GM12878 (cell line): ENCODE measurements at regions not wholly inside any gene's neighbourhood (a gene's known extent, or its start where the extent isn't known, plus 50 kb on each side); places are given as distances from the start of the nearest gene placed in this dataset.

Experiments
- ATAC-seq: fragments of 200-7000 bp; cut with Tn5 transposase; 3 replicates; pipeline ENCODE4 v1.9.1; 2020; ENCODE audit warnings: mild to moderate bottlenecking, moderate library complexity
- BruUV-seq: library from RNA; stranded (reverse); fragments of 400-500 nt; replicated peaks from 2 replicates; lab custom pipeline; 2021; lab: Mats Ljungman, UMichigan
- CTCF ChIA-PET: fragments of 300-600 bp; sonication (Branson Sonifier 250); formaldehyde crosslinking; extraction: SDS; loops from one replicate; lab custom pipeline; 2021; ENCODE audit warnings: inconsistent platforms; lab: Yijun Ruan, JAX
- POLR2A ChIA-PET: fragments of 350-600 bp; formaldehyde crosslinking; extraction: SDS; loops from one replicate; lab custom pipeline; 2021; ENCODE audit warnings: inconsistent platforms; lab: Charles Lee
- RAD21 ChIA-PET: fragments of 300-600 bp; sonication (Branson Sonifier 250); formaldehyde crosslinking; loops from one replicate; lab custom pipeline; 2023; ENCODE audit warnings: antibody characterized with exemption; ENCODE audit not compliant: unreplicated experiment; lab: Charles Lee
- SMC1A ChIA-PET: fragments of 300-600 bp; sonication (Branson Sonifier 250); formaldehyde crosslinking; loops from one replicate; lab custom pipeline; 2023; ENCODE audit not compliant: unreplicated experiment, uncharacterized antibody; lab: Charles Lee
- DNase-seq: peaks from one replicate; pipeline ENCODE4 v3.0.0-alpha.2; 2011; ENCODE audit warnings: low read depth, low spot score
- FAIRE-seq: peaks from 3 replicates; lab custom pipeline; 2011; peaks lifted over from hg19 to GRCh38; lab: Jason Lieb, UNC
- H2AFZ ChIP-seq: 2 replicates; pipeline ENCODE4 v1.6.0; 2011; ENCODE audit warnings: low read depth, low read length, control low read depth; ENCODE audit not compliant: control insufficient read depth
- H3K27ac ChIP-seq: 2 replicates; pipeline ENCODE4 v1.5.1; 2011; ENCODE audit warnings: control low read depth; ENCODE audit not compliant: control insufficient read depth, insufficient read depth
- H3K27me3 ChIP-seq, 2 experiments: replicated peaks in 1 of 2; 2 replicates each; pipeline versions ENCODE4 v1.6.0 to v1.6.1; 2011; ENCODE audit warnings: low read length in 1 of 2; ENCODE audit not compliant: control insufficient read depth in 2 of 2, insufficient read depth in 2 of 2
- H3K36me3 ChIP-seq, 2 experiments: 2 replicates each; pipeline ENCODE4 v1.5.1; 2011; ENCODE audit warnings: low read length in 1 of 2; ENCODE audit not compliant: control insufficient read depth in 2 of 2, insufficient read depth in 2 of 2
- H3K4me1 ChIP-seq: 2 replicates; pipeline ENCODE4 v1.6.1; 2011; ENCODE audit warnings: mild to moderate bottlenecking, low read length, moderate library complexity, mixed read lengths; ENCODE audit not compliant: control insufficient read depth, insufficient read depth
- H3K4me2 ChIP-seq: 2 replicates; pipeline ENCODE4 v1.6.0; 2011; ENCODE audit warnings: control low read depth; ENCODE audit not compliant: control insufficient read depth, insufficient read depth
- H3K4me3 ChIP-seq: fragments of 200-600 bp; sonication (generic); 2 replicates; pipeline ENCODE4 v1.5.1; 2016
- H3K79me2 ChIP-seq: 2 replicates; pipeline ENCODE4 v1.6.0; 2011; ENCODE audit warnings: low read length; ENCODE audit not compliant: control insufficient read depth, insufficient read depth
- H3K9ac ChIP-seq: 2 replicates; pipeline ENCODE4 v1.8.0; 2011; ENCODE audit warnings: low read length, control low read depth, mixed read lengths; ENCODE audit not compliant: control insufficient read depth, insufficient read depth
- H3K9me3 ChIP-seq: replicated peaks from 3 replicates; pipeline ENCODE4 v1.5.1; 2011; ENCODE audit warnings: mild to moderate bottlenecking, low read length; ENCODE audit not compliant: control insufficient read depth, insufficient read depth
- H4K20me1 ChIP-seq: 2 replicates; pipeline ENCODE4 v1.6.0; 2011; ENCODE audit not compliant: control insufficient read depth, insufficient read depth
- ASH2L ChIP-seq: fragments of 300-600, 200-600 bp; sonication (generic); IDR thresholded peaks from 2 replicates; pipeline ENCODE4 v1.6.1; 2017; ENCODE audit warnings: low read depth, mild to moderate bottlenecking, borderline replicate concordance
- ATF2 ChIP-seq: IDR thresholded peaks from 2 replicates; pipeline ENCODE4 v1.6.1; 2012; ENCODE audit warnings: low read length, inconsistent platforms
- CBFB ChIP-seq: IDR thresholded peaks from 2 replicates; pipeline ENCODE4 v1.6.1; 2016; ENCODE audit warnings: antibody characterized with exemption, low read depth
- FOS ChIP-seq: IDR thresholded peaks from 3 replicates; pipeline ENCODE4 v1.6.1; 2011; ENCODE audit warnings: borderline replicate concordance; ENCODE audit not compliant: insufficient read length; ENCODE audit errors: extremely low read depth
- IKZF1 ChIP-seq: fragments of 450-650 bp; conservative IDR thresholded peaks from 2 replicates; pipeline ENCODE4 v1.6.1; 2017; ENCODE audit warnings: antibody characterized with exemption, mild to moderate bottlenecking
- IKZF2 ChIP-seq, 2 experiments: fragments of 450-650 bp; IDR thresholded peaks; 2 replicates each; pipeline ENCODE4 v1.6.1; 2017; ENCODE audit warnings: mild to moderate bottlenecking in 2 of 2, moderate library complexity in 2 of 2
- NFXL1 ChIP-seq: fragments of 450-650 bp; IDR thresholded peaks from 2 replicates; pipeline ENCODE4 v1.6.1; 2017; ENCODE audit warnings: antibody characterized with exemption, mild to moderate bottlenecking, borderline replicate concordance
- RELA ChIP-seq: fragments of 450-650 bp; IDR thresholded peaks from 2 replicates; pipeline ENCODE4 v1.8.0; 2014; ENCODE audit warnings: borderline replicate concordance; ENCODE audit not compliant: partially characterized antibody
- SPI1 ChIP-seq: IDR thresholded peaks from 2 replicates; pipeline ENCODE4 v1.6.1; 2011; ENCODE audit warnings: low read depth, mild to moderate bottlenecking, low read length, moderate library complexity, borderline replicate concordance; ENCODE audit not compliant: insufficient read depth
- SRF ChIP-seq, 2 experiments: IDR thresholded peaks; 2 replicates each; pipeline ENCODE4 v1.6.1; 2011; ENCODE audit warnings: low read depth in 2 of 2, low read length in 2 of 2, mild to moderate bottlenecking in 1 of 2, moderate library complexity in 1 of 2
- SUPT20H ChIP-seq: IDR thresholded peaks from 2 replicates; pipeline ENCODE4 v1.6.1; 2011; ENCODE audit warnings: low read depth, mild to moderate bottlenecking, low read length, moderate library complexity, borderline replicate concordance; ENCODE audit not compliant: control insufficient read depth
- TCF12 ChIP-seq: IDR thresholded peaks from 2 replicates; pipeline ENCODE4 v1.6.1; 2011; ENCODE audit warnings: low read depth, mild to moderate bottlenecking, low read length
- ZNF274 ChIP-seq: IDR thresholded peaks from one replicate; pipeline ENCODE4 v1.8.0; 2011; ENCODE audit not compliant: insufficient read length, insufficient read depth
- ZZZ3 ChIP-seq: IDR thresholded peaks from 2 replicates; pipeline ENCODE4 v1.6.1; 2011; ENCODE audit warnings: low read depth; ENCODE audit not compliant: control insufficient read depth, insufficient read length
- WGBS: methylation state at CpG from one replicate; pipeline ENCODE4 v1.1.6; 2016; ENCODE audit warnings: low lambda C conversion rate; ENCODE audit not compliant: insufficient replicate concordance, insufficient coverage; ENCODE audit errors: missing lambda C conversion rate; 5-methylcytosine and 5-hydroxymethylcytosine counted together
- in situ Hi-C: fragments of 300-500 bp; cut with MboI; formaldehyde crosslinking; loops from 9 replicates; pipeline ENCODE4 v1.14.3; 2018; ENCODE audit warnings: mixed read lengths
- intact Hi-C: fragments of 100-400 bp; cut with micrococcal nuclease; formaldehyde crosslinking; loops from one replicate; pipeline ENCODE4 v1.14.2; 2022; ENCODE audit not compliant: unreplicated experiment
- TF ChIP-seq, protein P1 (sequence below): fragments of 450-650 bp; formaldehyde crosslinking; IDR thresholded peaks from 2 replicates; pipeline ENCODE4 v1.4.0; 2022; ENCODE audit warnings: mild to moderate bottlenecking, moderate library complexity
- TF ChIP-seq, protein P2 (sequence below): fragments of 450-650 bp; IDR thresholded peaks from 2 replicates; pipeline ENCODE4 v1.6.1; 2017; ENCODE audit warnings: mild to moderate bottlenecking

DNA sequence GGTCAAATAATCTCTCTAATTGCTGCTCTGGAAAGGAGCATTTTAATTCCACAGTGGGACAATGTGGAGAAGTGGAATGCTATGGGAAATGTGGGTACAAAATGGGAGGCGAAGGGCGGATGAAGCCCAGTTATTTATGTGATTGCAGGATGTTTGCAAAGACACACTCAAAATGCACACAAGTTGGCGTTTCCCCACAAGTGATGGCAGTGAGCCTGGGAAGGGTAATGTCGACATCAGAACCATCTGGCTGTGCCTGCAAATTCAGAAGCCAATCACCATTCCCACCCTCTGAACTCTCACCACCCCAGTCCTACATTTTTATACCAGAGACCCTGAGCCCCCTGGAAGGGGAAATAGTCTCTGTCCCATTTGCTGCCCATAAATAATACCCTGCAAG, 201.1 kb downstream of the SOX9 start:
- WGBS: 70% methylated on average over 4 of the region's 4 CpGs
- POLR2A ChIA-PET: no interaction called here
- CTCF ChIA-PET: interaction anchor here (0.5 kb wide), 1 partner anchor 364 kb away, joined by 3 read pairs; no protein-coding TSS in a partner anchor
- H3K4me1 ChIP-seq: peaks cover 16% of the 10 kb centered on the region
- no peak overlapping the region for H3K4me2 ChIP-seq
- no peak overlapping the region for H2AFZ ChIP-seq
- ATAC-seq (no peak), DNase-seq (no peak), FAIRE-seq (no peak)
- H3K36me3 ChIP-seq: no peaks in the 10 kb centered on the region
- intact Hi-C loops (no loop called here), in situ Hi-C loops (no loop called here)
- no peak overlapping the region for H3K4me3 ChIP-seq
- no peak overlapping the region for H3K27ac ChIP-seq
- no peaks in the 10 kb centered on the region for H3K27me3 ChIP-seq
- no peaks in the 10 kb centered on the region for H4K20me1 ChIP-seq
- RAD21 ChIA-PET: no interaction called here
- H3K9me3 ChIP-seq: peaks cover 2% of the 10 kb centered on the region; the same call in 2 of the 3 replicates
- no peaks in the 10 kb centered on the region for H3K79me2 ChIP-seq
- SMC1A ChIA-PET: no interaction called here
- no peak overlapping the region for H3K9ac ChIP-seq
- no TSS peak for BruUV-seq
- TF ChIP-seq, protein P1, sequence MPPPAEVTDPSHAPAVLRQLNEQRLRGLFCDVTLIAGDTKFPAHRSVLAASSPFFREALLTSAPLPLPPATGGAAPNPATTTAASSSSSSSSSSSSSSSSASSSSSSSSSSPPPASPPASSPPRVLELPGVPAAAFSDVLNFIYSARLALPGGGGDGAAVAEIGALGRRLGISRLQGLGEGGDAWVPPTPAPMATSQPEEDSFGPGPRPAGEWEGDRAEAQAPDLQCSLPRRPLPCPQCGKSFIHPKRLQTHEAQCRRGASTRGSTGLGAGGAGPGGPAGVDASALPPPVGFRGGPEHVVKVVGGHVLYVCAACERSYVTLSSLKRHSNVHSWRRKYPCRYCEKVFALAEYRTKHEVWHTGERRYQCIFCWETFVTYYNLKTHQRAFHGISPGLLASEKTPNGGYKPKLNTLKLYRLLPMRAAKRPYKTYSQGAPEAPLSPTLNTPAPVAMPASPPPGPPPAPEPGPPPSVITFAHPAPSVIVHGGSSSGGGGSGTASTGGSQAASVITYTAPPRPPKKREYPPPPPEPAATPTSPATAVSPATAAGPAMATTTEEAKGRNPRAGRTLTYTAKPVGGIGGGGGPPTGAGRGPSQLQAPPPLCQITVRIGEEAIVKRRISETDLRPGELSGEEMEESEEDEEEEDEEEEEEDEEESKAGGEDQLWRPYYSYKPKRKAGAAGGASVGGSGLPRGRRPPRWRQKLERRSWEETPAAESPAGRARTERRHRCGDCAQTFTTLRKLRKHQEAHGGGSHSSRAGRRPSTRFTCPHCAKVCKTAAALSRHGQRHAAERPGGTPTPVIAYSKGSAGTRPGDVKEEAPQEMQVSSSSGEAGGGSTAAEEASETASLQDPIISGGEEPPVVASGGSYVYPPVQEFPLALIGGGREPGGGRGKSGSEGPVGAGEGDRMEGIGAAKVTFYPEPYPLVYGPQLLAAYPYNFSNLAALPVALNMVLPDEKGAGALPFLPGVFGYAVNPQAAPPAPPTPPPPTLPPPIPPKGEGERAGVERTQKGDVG (CRISPR knock-in tag): no peak
- TF ChIP-seq ZNF274: no peak
- no peak for TF ChIP-seq RELA
- no peak for TF ChIP-seq ATF2
- TF ChIP-seq ZZZ3: no peak
- no peak for TF ChIP-seq ASH2L
- TF ChIP-seq IKZF1: no peak
- no peak for TF ChIP-seq IKZF2 (IDR thresholded peaks at IDR 0.05)
- TF ChIP-seq SUPT20H: no peak
- TF ChIP-seq SRF (IDR thresholded peaks at IDR 0.05; ENCODE audit: low read depth in 2 of 2, low read length in 2 of 2): no peak
- TF ChIP-seq TCF12: no peak
- TF ChIP-seq CBFB: no peak
- no peak for TF ChIP-seq SPI1
- TF ChIP-seq, protein P2, sequence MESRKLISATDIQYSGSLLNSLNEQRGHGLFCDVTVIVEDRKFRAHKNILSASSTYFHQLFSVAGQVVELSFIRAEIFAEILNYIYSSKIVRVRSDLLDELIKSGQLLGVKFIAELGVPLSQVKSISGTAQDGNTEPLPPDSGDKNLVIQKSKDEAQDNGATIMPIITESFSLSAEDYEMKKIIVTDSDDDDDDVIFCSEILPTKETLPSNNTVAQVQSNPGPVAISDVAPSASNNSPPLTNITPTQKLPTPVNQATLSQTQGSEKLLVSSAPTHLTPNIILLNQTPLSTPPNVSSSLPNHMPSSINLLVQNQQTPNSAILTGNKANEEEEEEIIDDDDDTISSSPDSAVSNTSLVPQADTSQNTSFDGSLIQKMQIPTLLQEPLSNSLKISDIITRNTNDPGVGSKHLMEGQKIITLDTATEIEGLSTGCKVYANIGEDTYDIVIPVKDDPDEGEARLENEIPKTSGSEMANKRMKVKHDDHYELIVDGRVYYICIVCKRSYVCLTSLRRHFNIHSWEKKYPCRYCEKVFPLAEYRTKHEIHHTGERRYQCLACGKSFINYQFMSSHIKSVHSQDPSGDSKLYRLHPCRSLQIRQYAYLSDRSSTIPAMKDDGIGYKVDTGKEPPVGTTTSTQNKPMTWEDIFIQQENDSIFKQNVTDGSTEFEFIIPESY: no peak
- no peak for TF ChIP-seq FOS
- TF ChIP-seq NFXL1: no peak
